GM12874 (cell line): ENCODE measurements at regions not wholly inside any gene's neighbourhood (a gene's known extent, or its start where the extent isn't known, plus 50 kb on each side); places are given as distances from the start of the nearest gene placed in this dataset.

Source experiments
- CTCF ChIP-seq: IDR thresholded peaks from 2 replicates; pipeline ENCODE4 v1.5.1; 2011; ENCODE audit warnings: low read depth, mild to moderate bottlenecking, control low read depth, low read length, moderate library complexity; ENCODE audit not compliant: insufficient read depth

- no peak for TF ChIP-seq CTCF
Measured at GRCh38 chr2:128738446-128739110, 419.9 kb upstream of the HS6ST1 start.

GRCh38 chr2:128742467-128742866 lies 423.8 kb upstream of the HS6ST1 start:
- TF ChIP-seq CTCF: no peak

GRCh38 chr2:128745946-128746345 lies 427.3 kb upstream of the HS6ST1 start:
- TF ChIP-seq CTCF: no peak

GRCh38 chr2:128746356-128746755 lies 427.7 kb upstream of the HS6ST1 start:
- no peak for TF ChIP-seq CTCF

- TF ChIP-seq CTCF: no peak
Measured at GRCh38 chr2:128748336-128748735, 429.7 kb upstream of the HS6ST1 start.

GRCh38 chr2:128748835-128749605 lies 430.4 kb upstream of the HS6ST1 start:
- no peak for TF ChIP-seq CTCF

GRCh38 chr2:128750328-128751165 lies 431.9 kb upstream of the HS6ST1 start:
- no peak for TF ChIP-seq CTCF
